ENCODE measurements at regions not wholly inside any gene's neighbourhood (a gene's known extent, or its start where the extent isn't known, plus 50 kb on each side); places are given as distances from the start of the nearest gene placed in this dataset.

- TF ChIP-seq ATF1 (CRISPR knock-in tag; IDR thresholded peaks at IDR 0.05) (no peak), ATF1 (tag; IDR thresholded peaks at IDR 0.05) (no peak), TSHZ1 (CRISPR knock-in tag; IDR thresholded peaks at IDR 0.05) (no peak), HOXB6 (CRISPR knock-in tag; IDR thresholded peaks at IDR 0.05; ENCODE audit: borderline replicate concordance) (no peak)
Observed at GRCh38 chrX:22373766-22374165, 101.1 kb downstream of the CBLL2 start (continued).

- H3K4me2 ChIP-seq (ENCODE audit: insufficient read depth, low read length): no peak overlapping the region
- FAIRE-seq (no peak), DNase-seq (ENCODE audit: extremely low read depth in 1 of 4, low spot score in 3 of 4) (no peak), ATAC-seq (no peak)
- no TSS peak for BruUV-seq (replicated peaks)
- H2AFZ ChIP-seq (ENCODE audit: low read depth, low read length): no peak overlapping the region
- WGBS (ENCODE audit: insufficient coverage, low coverage, missing lambda C conversion rate): 0% methylated on average over 2 of the region's 2 CpGs
- H3K79me2 ChIP-seq (ENCODE audit: control insufficient read depth, insufficient read depth, low read length): no peaks in the 10 kb centered on the region
- H3K9me1 ChIP-seq (ENCODE audit: control insufficient read depth, insufficient read depth, low read length): no peaks in the 10 kb centered on the region
- in situ Hi-C loops (cut with MboI) (no loop called here), intact Hi-C loops (cut with micrococcal nuclease) (no loop called here)
- no peaks in the 10 kb centered on the region for H4K20me1 ChIP-seq (replicated peaks; ENCODE audit: control insufficient read depth, insufficient read depth, low read length)
- POLR2A ChIA-PET: no interaction called here
- H3K27me3 ChIP-seq (ENCODE audit: control insufficient read depth in 2 of 2, insufficient read depth in 2 of 2, low read length in 2 of 2): no peaks in the 10 kb centered on the region
- no peak overlapping the region for H3K9ac ChIP-seq (ENCODE audit: insufficient read depth in 1 of 2, low read depth in 2 of 2, low read length in 2 of 2)
- no peaks in the 10 kb centered on the region for H3K4me1 ChIP-seq (replicated peaks in 1 of 2; ENCODE audit: control insufficient read depth in 2 of 2, insufficient read depth in 2 of 2, low read length in 2 of 2)
- CTCF ChIA-PET (ENCODE audit: low intra/inter-chr PET ratio): no interaction called here
- H3K36me3 ChIP-seq (ENCODE audit: control insufficient read depth, insufficient read depth, low read length): no peaks in the 10 kb centered on the region
- H3K27ac ChIP-seq (ENCODE audit: extremely low read depth, low read depth, low read length): no peak overlapping the region
- TF ChIP-seq SRSF7 (optimal IDR thresholded peaks at IDR 0.05; ENCODE audit: low read depth, low read length): no peak
- no peak overlapping the region for H3K4me3 ChIP-seq
- H3K9me3 ChIP-seq (replicated peaks; ENCODE audit: control insufficient read depth, insufficient read depth, low read depth, low read length): no peaks in the 10 kb centered on the region
Observed at GRCh38 chrX:22376369-22376768, 103.7 kb downstream of the CBLL2 start.
